Muscle of arm (tissue), 1 donor: ENCODE measurements at regions not wholly inside any gene's neighbourhood (a gene's known extent, or its start where the extent isn't known, plus 50 kb on each side); places are given as distances from the start of the nearest gene placed in this dataset.

ENCODE experiments used
- DNase-seq: peaks from one replicate; pipeline ENCODE4 v3.0.0-alpha.2; 2013

GRCh38 chr7:142409471-142409870 is 151.6 kb upstream of the PRSS58 start:
- no peak for DNase-seq

GRCh38 chr7:142408794-142409193 is 150.9 kb upstream of the PRSS58 start:
- DNase-seq = no peak

DNA sequence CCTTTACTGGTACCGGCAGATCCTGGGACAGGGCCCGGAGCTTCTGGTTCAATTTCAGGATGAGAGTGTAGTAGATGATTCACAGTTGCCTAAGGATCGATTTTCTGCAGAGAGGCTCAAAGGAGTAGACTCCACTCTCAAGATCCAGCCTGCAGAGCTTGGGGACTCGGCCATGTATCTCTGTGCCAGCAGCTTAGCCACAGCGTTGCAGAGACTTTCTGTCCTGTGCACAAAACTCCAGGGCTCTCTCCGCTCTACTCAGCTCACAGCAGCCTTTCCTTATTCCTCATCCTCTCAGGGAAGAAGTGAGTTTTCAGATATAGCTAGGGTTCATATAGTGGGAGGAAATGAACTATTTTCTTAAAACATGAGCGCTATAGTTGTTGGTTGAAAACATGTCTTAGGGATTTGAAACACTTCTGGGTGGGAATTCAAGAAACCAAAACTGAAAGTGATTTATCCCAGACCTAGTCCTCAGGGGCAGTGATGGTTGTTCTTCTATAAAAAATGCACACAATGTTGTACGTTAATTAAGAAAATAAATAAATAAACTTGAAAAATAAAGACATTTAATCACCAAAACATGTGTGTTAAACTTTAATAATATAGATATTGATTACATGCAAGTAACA is 150.2 kb upstream of the PRSS58 start:
- DNase-seq = no peak

DNA sequence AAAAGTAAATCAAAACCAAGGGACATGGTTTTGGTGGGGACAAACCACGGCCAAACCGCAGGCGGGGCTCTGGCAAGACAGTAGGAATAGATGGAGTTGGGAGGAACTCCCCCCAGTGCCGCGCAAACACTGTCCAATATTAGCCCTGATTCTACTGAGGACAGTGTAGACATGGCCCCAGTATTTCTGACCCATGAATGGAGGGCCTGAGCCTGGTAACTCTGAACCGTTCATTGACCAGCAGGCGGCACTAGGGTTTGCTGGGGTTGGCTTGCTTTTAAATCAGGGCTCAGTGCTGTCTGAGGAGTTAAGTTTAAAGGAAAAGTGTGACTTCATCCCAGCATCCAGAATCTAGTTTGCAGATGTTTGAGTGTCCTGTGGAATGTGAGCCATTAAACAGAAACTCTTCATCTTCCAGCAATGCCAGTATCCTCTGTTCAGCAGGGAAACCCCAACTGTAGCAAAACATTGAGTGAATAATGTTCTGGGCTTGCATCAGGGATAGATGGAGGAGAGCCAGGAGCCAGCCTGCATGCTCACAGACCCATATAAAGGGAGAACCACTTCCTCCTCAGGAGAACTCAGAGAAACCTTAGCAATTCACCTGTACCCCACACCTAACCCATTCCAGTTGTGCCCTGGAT is 147.4 kb upstream of the PRSS58 start:
- DNase-seq = no peak

GRCh38 chr7:142401951-142402350 is 144.1 kb upstream of the PRSS58 start:
- DNase-seq = no peak

DNA sequence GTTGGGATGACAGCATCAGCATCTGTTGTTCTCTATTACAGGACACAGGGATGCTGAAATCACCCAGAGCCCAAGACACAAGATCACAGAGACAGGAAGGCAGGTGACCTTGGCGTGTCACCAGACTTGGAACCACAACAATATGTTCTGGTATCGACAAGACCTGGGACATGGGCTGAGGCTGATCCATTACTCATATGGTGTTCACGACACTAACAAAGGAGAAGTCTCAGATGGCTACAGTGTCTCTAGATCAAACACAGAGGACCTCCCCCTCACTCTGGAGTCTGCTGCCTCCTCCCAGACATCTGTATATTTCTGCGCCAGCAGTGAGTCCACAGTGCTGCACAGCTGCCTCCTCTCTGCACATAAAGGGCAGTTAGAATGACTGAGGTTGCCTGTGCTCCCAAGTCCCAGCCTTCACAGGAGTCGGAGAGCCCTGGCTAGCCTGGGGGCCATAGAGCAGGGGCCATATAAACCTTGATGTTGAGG is 142.2 kb upstream of the PRSS58 start:
- no peak for DNase-seq

DNA sequence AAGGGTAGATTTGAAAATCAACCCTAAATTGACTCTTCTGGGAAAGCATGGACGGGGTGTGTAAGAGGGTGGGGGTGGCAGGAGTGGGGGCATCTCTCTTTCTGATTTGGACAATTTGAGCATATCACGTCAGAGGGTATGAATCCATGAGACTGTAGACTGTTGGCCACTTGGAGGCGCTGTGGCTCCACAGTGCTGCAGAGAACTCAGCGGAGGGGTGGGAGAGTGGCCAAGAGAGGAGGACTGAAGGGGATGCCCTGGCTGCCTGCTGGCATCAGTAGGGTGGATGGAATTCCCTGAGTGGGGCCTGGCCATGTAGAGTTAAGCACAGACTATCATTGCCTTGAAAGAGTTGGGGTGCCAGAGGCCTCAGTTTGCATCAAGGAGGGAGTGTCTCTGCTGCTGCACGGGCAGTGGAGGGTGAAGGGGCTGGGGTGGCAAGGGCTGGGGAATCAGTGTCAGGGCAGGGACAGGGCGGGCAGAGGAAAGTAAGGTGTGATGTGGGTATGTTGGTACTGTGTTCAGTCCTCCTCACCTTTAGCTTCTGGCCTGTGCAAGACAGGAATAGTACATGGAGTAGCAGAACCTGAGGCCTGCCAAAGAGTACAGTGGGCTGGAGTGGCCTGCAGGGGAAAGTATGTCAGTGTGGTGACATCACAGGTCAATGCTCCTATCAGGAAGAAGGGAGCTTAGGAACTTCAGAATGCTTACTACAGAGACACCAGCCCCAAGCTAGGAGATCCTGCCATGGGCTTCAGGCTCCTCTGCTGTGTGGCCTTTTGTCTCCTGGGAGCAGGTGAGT is 133.5 kb upstream of the PRSS58 start:
- no peak for DNase-seq

GRCh38 chr7:142389544-142389943 is 131.7 kb upstream of the PRSS58 start:
- DNase-seq = no peak

- peak; percentile 50 for DNase-seq
Measured at GRCh38 chr7:142385491-142386340, 127.9 kb upstream of the PRSS58 start.

DNA sequence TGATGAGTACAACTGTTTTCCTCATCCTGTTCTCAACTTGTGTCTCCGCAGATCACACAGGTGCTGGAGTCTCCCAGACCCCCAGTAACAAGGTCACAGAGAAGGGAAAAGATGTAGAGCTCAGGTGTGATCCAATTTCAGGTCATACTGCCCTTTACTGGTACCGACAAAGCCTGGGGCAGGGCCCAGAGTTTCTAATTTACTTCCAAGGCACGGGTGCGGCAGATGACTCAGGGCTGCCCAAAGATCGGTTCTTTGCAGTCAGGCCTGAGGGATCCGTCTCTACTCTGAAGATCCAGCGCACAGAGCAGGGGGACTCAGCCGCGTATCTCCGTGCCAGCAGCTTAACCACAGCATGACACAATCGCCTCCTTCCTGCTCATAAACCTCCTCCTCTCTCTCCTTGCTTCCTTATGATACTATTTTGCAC is 126.7 kb upstream of the PRSS58 start:
- DNase-seq = no peak

DNA sequence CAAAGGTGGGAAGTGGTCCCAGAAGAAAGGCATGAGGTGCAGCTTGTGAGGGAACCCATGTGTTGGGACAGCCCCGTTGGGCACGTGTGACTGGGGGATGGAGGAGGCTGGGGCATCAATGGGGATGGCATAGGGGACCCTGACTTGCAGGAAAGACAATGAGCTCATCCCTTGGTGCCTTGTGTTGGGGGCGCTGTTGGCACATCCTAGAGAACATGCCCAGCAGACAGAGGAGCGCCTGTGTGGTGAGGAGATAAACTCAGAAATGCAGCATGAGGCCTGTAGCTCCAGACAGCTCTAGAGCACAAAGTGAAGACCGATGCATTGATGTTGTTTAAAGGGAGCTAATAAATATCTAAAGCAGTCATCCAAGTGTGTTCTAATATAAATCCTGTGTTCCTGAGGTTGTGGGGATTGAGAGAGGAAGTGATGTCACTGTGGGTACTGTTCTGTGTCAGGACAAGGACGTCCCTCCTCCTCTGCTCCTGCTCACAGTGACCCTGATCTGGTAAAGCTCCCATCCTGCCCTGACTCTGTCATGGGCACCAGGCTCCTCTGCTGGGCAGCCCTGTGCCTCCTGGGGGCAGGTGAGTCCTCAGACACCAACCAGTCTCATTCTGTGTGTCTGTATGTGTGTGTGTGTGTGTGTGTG is 126.1 kb upstream of the PRSS58 start:
- DNase-seq = no peak

GRCh38 chr7:142381727-142382390 is 124.0 kb upstream of the PRSS58 start:
- no peak for DNase-seq

- DNase-seq = no peak
Measured at GRCh38 chr7:142380069-142380468, 122.2 kb upstream of the PRSS58 start.

DNA sequence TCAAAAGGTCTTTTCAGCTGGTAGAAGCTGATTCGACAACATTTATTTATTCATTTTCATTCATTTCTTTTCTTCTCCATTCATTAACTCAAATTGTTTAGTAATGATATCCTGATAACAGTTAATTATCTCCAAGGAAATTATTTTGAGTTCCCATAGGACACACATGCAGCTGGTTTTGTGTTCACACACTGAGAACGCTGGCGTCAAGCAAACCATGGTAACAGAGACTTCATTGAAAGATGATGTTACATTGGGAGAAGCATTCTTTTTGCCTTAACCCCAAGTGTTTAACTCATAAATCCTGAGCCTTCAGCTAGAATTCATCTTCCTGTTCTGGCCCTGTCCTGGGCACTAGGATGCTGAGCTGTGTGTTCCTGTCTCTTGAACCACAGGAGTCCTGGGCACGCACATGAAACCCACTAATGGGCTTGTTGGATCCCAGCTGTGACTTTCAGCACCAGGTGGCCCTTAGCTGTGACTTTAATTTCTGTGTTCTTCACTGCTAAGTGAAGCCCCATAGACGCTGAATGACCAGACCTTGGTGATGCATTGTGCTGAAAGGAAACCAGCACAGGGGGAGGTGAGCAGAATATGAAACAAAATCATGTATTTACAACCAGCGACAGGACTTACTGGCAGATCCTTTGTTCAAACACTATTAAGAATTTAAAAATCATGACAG is 121.5 kb upstream of the PRSS58 start:
- DNase-seq = no peak

- DNase-seq = no peak
Measured at GRCh38 chr7:142377567-142377966, 119.7 kb upstream of the PRSS58 start.

DNA sequence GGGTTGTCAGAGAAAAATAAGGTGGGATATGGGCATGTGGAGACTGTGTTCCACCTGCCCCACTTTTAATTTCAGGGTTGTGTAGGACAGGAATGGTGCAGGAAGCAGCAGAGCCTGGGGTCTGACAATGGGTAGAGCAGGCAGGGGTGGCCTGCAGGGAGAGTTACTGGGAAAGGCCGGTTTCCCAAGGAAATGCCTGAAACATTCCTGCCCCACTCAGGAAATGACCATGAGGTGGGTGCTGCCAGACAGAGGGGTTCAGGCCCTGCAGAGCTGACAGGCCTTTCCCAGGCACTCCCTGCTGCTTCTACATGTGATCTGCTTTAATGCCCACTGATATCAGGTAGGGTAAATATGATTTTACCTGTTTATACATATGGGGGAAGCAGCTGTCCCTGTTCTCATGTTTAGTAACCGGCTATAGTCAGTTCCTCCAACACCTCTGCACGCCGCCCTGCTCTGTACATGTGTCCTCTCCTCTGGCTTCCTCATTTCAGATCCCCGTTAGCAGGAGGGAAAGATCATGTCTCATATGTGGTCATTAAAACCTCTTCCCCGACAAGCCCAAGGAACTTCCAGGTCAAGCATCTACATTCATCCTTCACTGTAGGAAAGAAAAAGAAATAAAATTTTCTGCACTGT is 118.6 kb upstream of the PRSS58 start:
- no peak for DNase-seq

- DNase-seq = no peak
Measured at GRCh38 chr7:142375710-142376313, 118.0 kb upstream of the PRSS58 start.

- DNase-seq = no peak
Measured at GRCh38 chr7:142372727-142373126, 114.9 kb upstream of the PRSS58 start.
